Upper lobe of left lung (tissue), 4 donors: ENCODE measurements at regions not wholly inside any gene's neighbourhood (a gene's known extent, or its start where the extent isn't known, plus 50 kb on each side); places are given as distances from the start of the nearest gene placed in this dataset.

ENCODE experiments used
- POLR2A ChIP-seq, 4 donors: fragments of 450-650 bp; IDR thresholded peaks; one replicate each; pipeline ENCODE4 v1.5.1; 2016 to 2017; ENCODE audit warnings: antibody characterized with exemption in 4 of 4, mild to moderate bottlenecking in 2 of 4
- POLR2AphosphoS5 ChIP-seq, 2 donors: sonication (generic); formaldehyde crosslinking; IDR thresholded peaks; one replicate each; pipeline ENCODE4 v1.5.1; 2017; ENCODE audit warnings: antibody characterized with exemption in 2 of 2
- TF ChIP-seq, protein P1 (sequence below), 6 experiments: fragments of 450-650 bp in 4 of 6; fragments of 200-600 bp in 2 of 6; sonication (generic) in 2 of 6; IDR thresholded peaks; one replicate each; pipeline ENCODE4 v1.5.1; 2016 to 2019; ENCODE audit warnings: antibody characterized with exemption in 6 of 6

DNA sequence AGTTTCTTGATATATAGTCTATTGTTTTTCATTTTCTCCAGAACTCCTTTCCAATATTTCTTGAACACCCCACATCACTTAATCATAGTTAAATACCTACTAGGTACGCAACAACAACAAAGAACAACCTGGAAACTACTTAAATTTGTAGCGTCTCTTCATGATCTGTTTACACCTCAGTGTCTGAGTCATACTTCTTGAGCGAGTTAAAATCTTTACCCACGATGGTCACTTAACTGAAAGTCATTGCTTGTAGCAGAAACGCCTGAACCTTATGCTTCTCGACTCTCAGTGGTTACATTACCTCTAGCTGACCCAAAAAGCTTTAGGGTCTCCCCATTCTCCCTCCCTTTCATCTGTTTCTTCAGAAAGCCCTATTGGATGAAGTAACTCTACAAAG, 131.3 kb downstream of the EN1 start:
- TF ChIP-seq, protein P1, sequence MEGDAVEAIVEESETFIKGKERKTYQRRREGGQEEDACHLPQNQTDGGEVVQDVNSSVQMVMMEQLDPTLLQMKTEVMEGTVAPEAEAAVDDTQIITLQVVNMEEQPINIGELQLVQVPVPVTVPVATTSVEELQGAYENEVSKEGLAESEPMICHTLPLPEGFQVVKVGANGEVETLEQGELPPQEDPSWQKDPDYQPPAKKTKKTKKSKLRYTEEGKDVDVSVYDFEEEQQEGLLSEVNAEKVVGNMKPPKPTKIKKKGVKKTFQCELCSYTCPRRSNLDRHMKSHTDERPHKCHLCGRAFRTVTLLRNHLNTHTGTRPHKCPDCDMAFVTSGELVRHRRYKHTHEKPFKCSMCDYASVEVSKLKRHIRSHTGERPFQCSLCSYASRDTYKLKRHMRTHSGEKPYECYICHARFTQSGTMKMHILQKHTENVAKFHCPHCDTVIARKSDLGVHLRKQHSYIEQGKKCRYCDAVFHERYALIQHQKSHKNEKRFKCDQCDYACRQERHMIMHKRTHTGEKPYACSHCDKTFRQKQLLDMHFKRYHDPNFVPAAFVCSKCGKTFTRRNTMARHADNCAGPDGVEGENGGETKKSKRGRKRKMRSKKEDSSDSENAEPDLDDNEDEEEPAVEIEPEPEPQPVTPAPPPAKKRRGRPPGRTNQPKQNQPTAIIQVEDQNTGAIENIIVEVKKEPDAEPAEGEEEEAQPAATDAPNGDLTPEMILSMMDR (IDR thresholded peaks at IDR 0.05): no peak
- TF ChIP-seq POLR2A (IDR thresholded peaks at IDR 0.05): no peak
- no peak for TF ChIP-seq POLR2AphosphoS5 (IDR thresholded peaks at IDR 0.05)
